ENCODE measurements at regions not wholly inside any gene's neighbourhood (a gene's known extent, or its start where the extent isn't known, plus 50 kb on each side); places are given as distances from the start of the nearest gene placed in this dataset.

DNA sequence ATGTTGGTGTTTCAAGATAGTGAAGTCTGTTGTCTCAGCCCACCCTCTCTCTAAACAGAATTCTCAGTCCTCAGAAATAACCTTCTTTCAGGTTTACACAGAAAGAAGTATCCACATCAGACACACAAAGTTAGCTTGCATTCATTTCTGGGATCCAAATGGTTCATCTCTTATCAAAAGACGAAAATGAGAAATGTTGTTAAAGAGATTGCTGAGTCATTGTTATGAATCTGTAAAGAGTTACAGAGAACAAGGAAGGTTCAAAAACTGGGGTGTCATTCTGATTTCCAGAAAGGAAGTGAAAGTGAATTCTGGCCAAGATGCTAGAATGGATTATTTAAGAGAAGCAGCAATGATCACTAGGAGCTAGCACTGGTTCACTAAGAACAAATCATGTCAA, 90.5 kb upstream of the ATXN1 start:
- DNase-seq (ENCODE audit: low read depth) = no peak

DNA sequence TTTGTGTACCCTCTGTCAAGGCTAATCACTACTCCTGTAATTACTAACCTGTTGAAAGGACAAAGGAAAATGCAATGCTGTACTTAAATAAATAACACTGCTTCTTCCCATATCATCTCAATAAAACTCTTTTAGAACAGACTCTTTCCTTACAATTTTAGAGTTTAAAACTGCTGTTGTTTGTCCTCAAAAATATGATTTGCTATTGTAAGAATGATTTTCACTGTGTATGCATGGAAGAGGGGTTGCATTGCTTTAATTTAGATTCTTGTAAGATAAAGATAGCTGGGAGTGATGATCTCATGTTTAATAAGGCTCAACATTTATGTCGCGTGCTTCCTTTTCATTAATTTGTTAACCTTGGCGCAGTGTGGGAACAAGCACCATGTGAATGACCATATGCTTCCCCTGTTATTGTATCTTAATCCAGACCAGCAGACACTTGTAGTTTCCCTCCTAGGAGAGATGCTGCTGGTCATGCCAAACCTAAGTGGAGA, 89.8 kb upstream of the ATXN1 start:
- no peak for DNase-seq (ENCODE audit: low read depth)

DNA sequence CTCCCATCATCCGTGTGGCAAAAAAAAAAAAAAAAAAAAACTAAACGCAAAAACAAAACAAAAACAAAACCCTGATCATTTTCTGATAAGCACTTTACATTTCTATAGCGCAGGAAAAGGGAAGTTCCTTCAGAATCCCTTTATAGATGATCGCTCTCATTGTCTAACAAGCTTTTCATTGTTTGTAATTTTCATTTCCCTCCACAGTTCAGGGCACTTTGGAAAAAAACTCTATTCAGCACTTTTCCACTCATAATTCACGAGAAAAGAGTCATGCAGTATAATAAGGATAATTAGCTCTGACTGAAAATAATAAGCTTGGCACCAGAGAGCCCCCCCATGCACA, 89.4 kb upstream of the ATXN1 start:
- no peak for DNase-seq (ENCODE audit: low read depth)

DNA sequence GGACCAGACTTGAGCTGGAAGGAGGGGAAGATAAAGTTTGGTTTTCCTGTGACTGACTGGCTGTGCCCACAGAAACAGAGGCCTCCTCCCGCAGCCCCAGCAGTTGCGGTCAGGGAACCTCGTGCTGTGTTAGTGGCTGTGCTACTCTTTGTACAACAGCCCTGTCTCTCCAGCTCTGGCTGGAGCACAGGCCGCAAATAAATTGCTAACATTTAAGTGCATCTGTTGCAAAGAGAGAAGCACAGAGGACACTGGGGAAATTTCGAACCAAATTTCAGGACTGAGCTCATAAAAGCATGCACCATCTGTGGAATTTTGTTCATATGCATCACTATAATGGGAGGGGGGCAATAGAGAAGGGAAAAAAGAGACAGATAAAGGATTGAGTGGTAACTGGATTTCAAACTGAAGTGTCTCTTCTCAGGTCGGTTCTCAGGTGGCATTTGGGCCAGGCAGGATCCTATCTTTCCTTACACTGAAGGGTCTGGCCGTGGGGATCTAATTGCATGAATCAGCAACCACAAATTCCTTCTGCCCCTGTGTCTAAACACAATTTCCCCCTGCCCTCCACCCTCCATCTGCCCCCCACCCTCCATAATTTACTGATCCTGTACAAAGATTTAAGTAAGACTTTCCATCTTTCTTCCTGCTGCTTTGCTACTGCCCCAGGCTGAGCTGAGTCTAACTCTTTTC, 88.9 kb upstream of the ATXN1 start:
- no peak for DNase-seq (ENCODE audit: low read depth)

DNA sequence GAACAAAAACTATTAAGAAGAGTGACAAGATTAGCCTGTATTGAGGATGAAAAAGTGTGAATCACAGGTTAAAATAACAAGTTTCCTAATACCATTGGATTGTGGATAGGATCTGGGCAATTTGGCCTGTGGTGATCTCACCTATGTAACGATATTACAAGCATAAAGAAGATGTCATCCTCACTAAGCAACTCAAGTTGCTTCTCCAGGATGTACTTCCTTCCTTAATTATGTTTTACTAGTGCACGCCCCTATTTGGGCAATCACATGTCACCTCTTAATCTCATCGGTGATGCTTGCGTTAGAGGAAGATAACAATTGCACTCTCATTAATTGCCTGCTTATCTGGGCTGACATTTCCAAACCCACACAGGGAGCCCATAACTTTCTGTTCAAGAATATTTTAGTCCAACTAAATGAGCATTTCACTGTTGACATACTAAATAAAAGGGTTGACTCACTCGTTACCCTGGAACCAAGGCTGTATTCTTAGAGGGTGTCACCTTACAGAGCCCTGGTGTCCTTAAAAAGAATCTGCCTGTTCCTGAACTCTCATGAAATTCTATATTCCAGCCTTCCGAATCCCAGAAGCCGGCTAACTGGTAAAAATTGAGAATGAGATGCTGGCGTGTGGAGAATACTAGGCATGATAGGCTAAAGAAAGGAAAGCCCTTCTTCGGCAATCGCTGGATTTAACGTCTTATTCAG, 88.2 kb upstream of the ATXN1 start:
- peak; percentile 60 for DNase-seq (ENCODE audit: low read depth)

DNA sequence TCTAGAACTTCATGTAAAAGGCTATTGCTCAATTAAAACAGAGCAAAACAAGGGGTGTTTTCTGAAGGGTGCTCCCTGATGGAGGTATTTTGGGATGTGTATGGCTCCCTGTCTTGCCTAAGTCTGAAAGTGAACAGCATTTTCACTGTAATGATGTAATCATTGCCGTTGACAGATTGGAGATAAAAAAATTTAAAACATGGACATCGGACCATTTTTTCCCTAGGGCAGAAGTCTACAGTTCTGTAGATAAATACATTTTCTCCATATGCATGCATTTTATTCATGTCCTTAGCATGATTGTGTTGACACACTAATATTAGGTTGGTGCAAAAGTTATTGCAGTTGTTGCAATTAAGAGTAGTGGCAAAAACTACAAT, 85.1 kb upstream of the ATXN1 start:
- no peak for DNase-seq (ENCODE audit: low read depth)

DNA sequence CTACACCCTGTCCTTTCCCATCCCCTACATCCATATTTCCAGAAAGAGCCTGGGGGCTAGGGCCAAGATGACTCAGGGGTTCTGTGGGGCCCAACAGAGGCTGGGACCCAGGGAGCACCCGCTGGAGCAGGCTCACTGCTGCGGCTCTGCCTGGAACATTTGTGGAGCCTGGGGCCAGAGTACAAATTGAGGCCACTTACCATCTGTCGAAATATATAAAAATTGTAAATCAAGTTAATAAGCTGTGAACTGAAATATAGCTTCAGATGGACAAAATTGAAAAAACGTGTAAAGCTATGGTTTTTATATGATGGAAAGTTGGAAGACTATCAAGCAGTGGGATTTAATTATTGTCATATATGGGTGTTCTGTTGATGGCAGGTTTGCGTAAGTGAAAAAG, 82.9 kb upstream of the ATXN1 start:
- DNase-seq (ENCODE audit: low read depth) = no peak

DNA sequence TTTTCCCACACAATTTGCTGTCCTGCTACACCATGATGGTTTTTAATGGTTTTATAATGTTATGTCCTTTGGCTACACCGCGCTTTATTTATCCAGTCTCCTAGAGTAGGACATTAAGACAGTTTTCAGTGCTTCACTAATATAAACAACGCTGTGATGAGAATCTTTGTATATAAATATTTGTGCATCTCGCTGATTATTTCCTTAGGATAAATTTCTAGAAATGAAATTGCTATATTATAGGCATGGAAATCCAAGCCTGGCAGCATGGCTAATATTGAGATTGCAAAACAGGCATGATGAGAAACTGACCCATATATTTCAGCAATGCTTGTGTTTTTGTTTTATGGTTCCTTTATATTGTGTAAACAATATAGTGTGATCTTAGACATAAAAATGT, 81.4 kb upstream of the ATXN1 start:
- no peak for DNase-seq (ENCODE audit: low read depth)

DNA sequence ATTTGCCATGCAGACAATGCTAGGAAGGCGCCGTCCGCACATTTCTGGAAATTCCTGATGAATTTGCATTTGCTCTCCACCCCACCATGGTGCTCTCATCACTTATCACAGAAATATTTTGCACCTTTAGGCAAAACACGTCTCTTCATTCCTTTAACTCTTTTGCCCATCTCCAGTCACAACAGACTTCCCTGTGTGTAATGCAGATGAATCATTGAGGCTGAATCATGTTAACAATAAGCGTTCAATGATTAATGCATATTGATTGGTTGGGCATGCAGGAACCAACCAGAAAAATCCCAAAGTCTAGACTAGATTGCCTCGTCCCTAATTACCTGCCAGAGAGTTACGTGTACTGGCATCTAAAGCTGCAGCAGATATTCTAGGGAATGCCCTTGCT, 80.0 kb upstream of the ATXN1 start:
- DNase-seq (ENCODE audit: low read depth) = no peak

DNA sequence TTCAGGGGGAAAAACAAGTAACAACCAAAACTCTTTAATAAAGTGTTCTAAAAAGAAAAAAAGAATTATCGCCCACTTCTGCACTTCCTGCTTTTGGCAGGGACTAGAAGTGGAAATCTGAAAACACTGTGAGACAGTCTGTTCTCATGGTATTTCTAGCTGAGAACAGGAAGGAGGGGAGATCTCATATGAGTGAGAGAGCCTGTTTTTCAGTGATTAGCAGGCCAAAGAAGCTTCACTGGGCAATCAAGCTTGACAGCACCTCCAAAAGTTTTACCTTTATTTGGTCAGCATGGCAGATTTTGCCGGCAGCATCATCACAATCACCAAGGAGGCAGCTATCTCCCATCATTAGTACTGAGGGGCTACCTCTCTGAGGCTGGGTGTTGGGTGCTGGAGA, 79.5 kb upstream of the ATXN1 start:
- DNase-seq (ENCODE audit: low read depth) = no peak

DNA sequence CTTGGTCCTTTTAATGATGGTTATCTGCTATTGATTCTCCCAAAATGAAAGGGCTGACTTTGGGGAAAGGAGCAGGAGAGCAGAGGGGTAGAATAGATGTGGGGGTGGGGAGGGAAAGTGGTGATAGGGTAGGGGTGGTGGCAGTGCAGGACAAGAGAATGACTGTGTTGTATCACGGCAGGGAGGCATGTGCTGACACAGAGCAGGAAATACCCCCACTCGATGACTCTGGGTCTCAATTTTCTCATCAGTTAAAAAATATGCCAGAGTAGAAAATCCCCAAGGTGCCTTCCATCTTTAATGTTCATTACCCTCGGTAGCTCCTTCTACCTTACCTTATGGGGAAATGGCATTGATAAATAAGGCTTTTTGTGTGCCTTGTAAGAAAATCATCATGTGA, 79.0 kb upstream of the ATXN1 start:
- no peak for DNase-seq (ENCODE audit: low read depth)

DNA sequence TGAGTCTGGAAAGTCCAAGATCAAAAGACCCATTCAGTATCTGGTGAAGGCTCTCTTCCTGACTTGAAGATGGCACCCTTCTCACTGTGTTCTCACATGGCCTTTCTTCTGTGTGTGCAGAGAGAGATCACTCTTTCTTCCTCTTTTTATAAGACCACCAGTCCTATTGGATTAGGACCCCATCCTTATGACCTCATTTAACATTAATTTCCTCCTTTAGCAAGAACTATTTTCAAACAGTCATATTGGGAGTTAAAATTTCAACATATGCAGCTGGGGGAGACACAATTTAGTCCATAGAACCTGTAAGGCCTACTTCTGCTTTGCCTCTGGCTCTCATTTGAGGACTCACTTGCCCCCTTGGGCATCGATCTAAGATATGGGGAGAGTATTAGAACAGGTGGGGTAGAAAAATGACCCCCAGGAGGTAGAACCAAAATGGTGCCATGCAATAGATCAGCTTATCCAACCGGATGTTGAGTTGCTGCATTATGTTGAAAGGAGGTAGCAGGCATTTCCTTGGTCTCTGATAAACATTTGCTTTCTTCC, 78.4 kb upstream of the ATXN1 start:
- DNase-seq (ENCODE audit: low read depth) = no peak

DNA sequence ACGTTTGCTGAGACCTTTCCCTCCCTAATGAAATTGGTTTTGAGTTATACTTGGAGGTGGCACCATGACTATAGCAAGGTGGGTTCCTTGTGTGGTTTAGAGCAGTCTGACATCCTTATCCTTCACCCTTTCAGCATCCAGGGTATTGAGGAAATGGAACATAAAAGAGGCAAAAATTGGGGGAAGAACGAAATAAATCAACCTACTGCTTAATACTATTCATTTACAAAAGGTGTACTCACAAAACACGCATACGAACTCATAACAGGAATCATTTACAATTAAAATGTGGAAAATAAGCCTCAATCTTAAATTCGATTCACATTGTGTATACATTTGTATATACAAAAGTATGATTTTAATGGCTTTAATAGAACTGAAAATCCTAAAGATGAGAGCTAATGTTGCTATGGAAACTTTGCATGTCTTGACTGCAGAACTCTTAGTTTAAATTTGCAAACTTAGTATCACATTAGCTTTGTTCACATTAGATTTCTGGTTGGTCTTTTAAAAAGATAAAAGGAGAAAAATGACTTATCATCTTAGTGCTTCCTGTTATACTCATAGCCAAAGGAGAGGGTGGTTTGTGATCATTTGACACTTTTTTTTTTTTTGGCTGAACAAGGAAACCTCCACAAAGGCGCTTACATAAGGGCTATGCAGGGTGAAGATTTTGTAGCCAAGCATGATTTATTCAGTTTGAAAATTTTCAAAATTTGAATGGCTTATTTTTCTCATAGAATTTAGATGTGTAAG, 76.1 kb upstream of the ATXN1 start:
- DNase-seq (ENCODE audit: low read depth) = no peak

DNA sequence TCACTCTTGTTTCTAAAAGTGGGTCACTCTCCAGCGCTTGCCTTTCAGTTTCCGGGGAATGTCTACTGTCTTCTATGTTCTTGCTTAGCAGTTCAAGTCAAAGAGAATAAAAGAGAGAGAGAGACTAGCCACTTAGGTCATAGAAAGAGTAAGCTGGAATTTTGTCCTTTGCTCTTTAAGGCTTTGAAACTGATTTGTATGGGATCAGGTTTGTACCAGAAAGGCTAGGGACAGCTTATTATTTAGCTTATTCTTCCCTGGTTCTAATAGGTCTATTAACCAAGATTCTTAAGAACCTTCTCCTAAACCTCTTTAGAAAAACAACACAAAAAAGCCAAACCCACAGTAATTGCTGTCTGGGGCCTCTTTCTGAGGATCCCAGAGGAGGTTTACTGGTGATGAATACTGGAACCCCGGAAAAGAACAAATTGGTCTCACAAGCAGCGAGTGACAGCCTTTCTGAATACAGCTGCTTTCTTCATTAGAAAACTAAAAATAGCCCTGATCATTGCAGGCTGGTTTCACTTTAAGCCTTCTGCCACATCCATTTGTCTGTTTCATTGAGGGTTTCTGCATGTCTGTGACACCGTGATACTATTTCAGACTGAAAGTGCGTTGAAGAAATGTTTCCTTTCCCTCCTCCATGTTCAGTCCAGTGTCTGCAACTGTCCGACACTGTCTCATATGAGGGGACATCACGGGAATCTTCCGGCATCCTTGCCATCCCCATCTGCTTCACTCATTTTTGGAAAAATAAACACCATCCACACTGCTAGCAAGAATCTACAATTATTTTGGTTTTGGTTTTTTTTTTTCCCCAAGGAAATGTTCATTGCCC, 75.1 kb upstream of the ATXN1 start:
- no peak for DNase-seq (ENCODE audit: low read depth)

DNA sequence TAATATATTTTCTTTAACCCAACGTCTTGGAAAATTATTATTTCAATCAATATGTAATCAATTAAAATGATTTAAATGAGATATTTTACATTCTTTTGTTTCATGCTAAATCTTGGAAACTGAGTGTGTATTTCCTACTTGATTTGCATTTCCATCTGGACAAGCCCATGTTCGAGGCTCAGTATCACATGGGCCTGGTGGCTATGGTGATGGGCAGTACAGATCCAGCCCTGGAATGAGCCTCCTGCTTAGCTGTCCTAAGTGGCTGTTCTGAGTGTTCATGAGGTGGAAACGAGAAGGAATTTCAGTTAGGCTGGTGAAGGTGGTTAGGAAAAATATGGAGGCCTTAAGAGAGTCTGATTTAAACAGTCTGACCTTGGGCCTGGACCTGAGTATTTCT, 73.0 kb upstream of the ATXN1 start:
- DNase-seq (ENCODE audit: low read depth) = no peak

DNA sequence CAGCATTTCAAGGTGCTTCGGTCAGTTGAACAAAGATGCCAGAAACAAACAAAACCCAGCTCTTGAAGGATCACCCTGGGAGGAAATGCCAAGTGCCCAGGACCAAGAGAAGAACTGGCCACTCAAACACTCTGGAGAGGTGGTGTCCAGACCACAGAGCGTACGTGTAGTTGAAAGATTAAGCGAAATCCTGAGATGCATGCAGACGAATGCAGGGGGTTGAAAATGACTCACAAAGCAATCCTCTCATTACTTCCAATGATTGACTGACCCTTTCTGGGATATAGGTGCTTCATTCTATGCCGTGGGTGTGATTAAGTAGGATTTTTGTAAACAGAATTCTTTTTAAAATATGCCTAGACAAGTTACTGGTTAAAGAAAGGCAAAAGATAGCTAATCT, 71.5 kb upstream of the ATXN1 start:
- no peak for DNase-seq (ENCODE audit: low read depth)

DNA sequence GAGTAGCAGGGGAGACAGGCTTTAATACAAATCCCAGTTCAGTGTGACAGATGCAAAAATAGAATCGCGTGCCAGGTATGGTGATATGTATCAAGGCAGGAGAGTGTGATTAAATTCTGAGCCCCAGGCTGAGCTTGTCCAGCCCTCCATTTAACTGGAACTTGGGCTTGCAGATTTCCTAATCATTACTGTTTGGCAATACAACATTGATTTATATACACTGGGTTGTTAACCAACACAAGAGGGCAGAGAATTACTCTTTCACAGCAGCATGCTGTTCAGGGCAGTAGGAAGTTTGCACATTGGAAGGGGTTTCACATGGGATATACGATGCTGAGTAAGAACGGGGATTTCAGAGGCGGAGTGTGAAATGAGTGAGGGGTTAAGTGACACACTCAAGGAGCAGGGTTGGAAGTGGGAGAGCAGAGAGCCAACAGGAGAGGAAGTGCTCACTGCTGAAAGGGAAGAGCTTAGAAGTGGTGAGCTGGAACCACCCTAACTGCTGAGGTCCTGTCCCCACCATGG, 70.8 kb upstream of the ATXN1 start:
- no peak for DNase-seq (ENCODE audit: low read depth)

DNA sequence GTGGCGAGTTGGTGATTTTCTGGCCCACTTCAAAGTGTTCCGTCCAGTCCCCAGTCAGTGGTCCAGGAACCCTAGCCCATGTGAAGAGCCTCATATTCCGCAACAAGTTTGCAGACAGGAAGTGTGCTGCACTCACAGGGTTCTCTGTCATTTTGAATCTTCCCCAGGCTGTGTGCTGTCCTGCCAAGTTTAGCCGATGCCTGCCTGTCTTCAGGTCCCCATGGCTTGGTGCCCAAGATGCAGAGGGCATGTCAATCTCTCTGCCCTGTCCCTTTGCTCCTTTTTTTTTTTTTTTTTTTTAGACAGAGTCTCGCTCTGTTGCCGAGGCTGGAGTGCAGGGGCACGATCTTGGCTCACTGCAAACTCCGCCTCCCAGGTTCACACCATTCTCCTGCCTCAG, 69.9 kb upstream of the ATXN1 start:
- DNase-seq (ENCODE audit: low read depth) = no peak

DNA sequence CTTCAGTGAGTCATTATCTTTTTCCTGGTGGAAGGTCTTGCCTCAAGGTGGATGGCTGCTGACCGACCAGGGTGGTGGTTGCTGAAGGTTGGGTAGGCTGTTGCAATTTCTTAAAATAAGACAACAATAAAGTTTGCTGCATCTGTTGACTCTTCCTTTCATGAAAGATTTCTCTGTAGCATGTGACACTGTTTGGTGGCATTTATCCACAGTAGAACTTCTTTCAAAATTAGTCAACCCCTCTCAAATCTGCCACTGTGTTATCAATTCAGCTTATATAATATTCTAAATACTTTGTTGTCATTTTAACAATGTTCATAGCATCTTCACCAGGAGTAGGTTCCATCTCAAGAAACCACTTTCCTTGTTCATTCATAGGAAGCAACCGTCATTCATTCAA, 66.8 kb upstream of the ATXN1 start:
- DNase-seq (ENCODE audit: low read depth) = no peak

DNA sequence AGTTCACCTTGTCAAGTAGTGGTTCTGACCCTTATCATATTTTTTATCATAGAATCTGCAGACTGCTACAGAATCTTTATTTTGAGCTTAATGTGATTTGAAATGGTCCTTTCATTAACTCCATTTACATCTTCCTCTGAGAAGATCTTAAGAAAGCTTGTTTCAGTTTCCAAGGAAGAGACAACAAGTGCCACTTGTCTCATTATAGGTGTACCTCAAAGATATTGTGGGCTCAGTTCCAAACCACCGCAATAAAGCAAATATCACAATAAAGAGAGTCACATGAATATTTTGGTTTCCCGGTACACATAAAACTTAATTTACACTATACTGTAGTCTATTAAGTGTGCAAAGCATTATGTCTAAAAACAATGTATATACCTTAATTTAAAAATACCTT, 66.4 kb upstream of the ATXN1 start:
- DNase-seq (ENCODE audit: low read depth) = no peak

DNA sequence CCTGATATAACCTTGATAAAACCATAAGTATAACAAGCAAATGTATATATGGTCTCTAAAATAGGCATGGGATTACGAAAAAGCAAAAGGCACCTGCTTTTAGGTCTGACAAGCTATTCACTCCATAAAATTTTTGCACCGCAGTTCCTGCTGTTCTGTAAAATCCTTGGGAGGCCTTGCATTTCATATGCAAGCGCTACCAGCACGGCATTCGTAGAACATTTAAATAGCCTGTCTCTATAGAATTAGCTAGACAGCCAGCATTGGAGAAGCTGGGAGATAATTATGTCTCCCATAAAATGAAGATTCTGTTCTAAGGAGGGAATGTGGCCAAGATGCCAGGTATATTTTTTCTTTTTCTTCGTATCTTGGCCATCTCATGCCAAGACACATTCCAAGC, 64.5 kb upstream of the ATXN1 start:
- no peak for DNase-seq (ENCODE audit: low read depth)

Measured in non-pigmented ciliary epithelial cell (primary cell).